Fibroblast of the aortic adventitia (primary cell): ENCODE measurements at regions not wholly inside any gene's neighbourhood (a gene's known extent, or its start where the extent isn't known, plus 50 kb on each side); places are given as distances from the start of the nearest gene placed in this dataset.

Experiments used
- DNase-seq: peaks from one replicate; pipeline ENCODE4 v3.0.0-alpha.2; 2010; ENCODE audit warnings: low read depth
- H3K4me3 ChIP-seq: 2 replicates; pipeline ENCODE4 v1.5.1; 2011; ENCODE audit warnings: low read depth, mild to moderate bottlenecking, control low read depth, low read length, moderate library complexity
- CTCF ChIP-seq: IDR thresholded peaks from 2 replicates; pipeline ENCODE4 v1.5.1; 2011; ENCODE audit warnings: mild to moderate bottlenecking, low read length, control low read depth, inconsistent platforms; ENCODE audit not compliant: insufficient read depth

GRCh38 chrX:39328661-39329060 lies 527.4 kb downstream of the MID1IP1 start:
- H3K4me3 ChIP-seq: no peak overlapping the region
- DNase-seq: no peak
- no peak for TF ChIP-seq CTCF

- H3K4me3 ChIP-seq: no peak overlapping the region
- no peak for TF ChIP-seq CTCF
- no peak for DNase-seq
Measured at GRCh38 chrX:39331082-39331704, 529.9 kb downstream of the MID1IP1 start.

GRCh38 chrX:39333451-39333850 lies 532.2 kb downstream of the MID1IP1 start:
- no peak overlapping the region for H3K4me3 ChIP-seq
- TF ChIP-seq CTCF: no peak
- DNase-seq: no peak

GRCh38 chrX:39335513-39336235 lies 534.4 kb downstream of the MID1IP1 start:
- DNase-seq: no peak
- no peak for TF ChIP-seq CTCF
- H3K4me3 ChIP-seq: no peak overlapping the region

GRCh38 chrX:39336671-39337311 lies 535.5 kb downstream of the MID1IP1 start:
- DNase-seq: no peak
- TF ChIP-seq CTCF: no peak
- no peak overlapping the region for H3K4me3 ChIP-seq

- no peak for TF ChIP-seq CTCF
- no peak for DNase-seq
- no peak overlapping the region for H3K4me3 ChIP-seq
Measured at GRCh38 chrX:39337451-39337850, 536.2 kb downstream of the MID1IP1 start.
